ENCODE measurements at regions not wholly inside any gene's neighbourhood (a gene's known extent, or its start where the extent isn't known, plus 50 kb on each side); places are given as distances from the start of the nearest gene placed in this dataset.
"Not testable (repeated sequence)": the region's sequence is repeated elsewhere in the genome, so short reads cannot be mapped to it uniquely, and the experiment has no call there.

DNA sequence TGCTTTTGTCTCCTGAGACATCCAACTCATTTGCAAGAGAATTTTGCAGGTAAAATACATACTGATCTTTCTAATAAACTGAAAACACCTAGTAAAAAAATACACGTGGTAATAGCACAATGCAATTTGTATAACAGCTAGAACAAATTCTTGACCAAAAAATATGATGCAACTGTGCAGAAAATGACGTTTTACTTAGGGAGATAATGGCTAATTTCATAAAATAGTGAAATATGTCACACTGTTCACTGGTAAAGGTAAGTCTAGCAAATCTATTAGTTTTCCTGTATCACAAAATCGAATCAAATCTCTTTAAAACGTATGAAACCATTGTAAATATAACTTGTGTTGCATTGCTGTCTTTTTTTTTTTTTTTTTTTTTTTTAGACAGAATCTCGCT lies 130.0 kb downstream of the VPREB1 start:
- intact Hi-C loops (cut with DNase I), result no loop called here
- Histone ChIP-seq H3K9me3 (no peaks in the 10 kb centered on the region), H3K27me3 (no peaks in the 10 kb centered on the region), H3K4me1 (no peaks in the 10 kb centered on the region), H3K4me3 (no peak overlapping the region), H3K27ac (no peak overlapping the region), H3K36me3 (no peaks in the 10 kb centered on the region)
- DNase-seq (ENCODE audit: low spot score in 2 of 2), result no peak
- TF ChIP-seq, protein P1, sequence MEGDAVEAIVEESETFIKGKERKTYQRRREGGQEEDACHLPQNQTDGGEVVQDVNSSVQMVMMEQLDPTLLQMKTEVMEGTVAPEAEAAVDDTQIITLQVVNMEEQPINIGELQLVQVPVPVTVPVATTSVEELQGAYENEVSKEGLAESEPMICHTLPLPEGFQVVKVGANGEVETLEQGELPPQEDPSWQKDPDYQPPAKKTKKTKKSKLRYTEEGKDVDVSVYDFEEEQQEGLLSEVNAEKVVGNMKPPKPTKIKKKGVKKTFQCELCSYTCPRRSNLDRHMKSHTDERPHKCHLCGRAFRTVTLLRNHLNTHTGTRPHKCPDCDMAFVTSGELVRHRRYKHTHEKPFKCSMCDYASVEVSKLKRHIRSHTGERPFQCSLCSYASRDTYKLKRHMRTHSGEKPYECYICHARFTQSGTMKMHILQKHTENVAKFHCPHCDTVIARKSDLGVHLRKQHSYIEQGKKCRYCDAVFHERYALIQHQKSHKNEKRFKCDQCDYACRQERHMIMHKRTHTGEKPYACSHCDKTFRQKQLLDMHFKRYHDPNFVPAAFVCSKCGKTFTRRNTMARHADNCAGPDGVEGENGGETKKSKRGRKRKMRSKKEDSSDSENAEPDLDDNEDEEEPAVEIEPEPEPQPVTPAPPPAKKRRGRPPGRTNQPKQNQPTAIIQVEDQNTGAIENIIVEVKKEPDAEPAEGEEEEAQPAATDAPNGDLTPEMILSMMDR (IDR thresholded peaks at IDR 0.05), result no peak

DNA sequence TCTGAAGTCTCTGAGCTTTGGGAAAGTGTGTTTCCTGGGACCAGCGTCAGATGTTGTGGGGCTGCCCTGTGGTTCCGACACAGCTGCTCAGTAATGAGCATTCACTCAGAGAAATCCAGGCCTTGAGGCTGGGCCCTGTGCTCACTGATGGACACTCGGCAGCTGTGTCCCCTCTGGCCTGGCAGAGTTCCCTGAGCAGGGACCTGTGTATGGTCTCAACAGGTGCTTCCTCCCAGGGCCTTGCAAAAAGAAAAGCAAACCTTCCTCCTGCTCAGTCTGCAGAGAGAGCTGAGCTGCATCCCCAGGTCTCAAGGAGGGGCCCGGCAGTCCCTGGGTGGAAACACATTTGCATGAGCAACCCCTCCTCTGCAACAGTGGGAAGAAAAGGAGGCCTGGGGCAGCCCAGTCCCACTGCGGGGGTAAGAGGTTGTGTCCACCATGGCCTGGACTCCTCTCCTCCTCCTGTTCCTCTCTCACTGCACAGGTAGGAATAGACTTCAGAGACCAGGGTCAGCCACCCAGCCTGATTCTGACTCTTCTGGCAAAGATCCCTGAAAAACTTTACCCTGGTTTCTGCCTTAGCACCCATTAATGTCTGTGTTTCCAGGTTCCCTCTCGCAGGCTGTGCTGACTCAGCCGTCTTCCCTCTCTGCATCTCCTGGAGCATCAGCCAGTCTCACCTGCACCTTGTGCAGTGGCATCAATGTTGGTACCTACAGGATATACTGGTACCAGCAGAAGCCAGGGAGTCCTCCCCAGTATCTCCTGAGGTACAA lies 131.2 kb downstream of the VPREB1 start:
- DNase-seq (ENCODE audit: low spot score in 2 of 2), result no peak

GRCh38 chr22:22376352-22376706 lies 131.7 kb downstream of the VPREB1 start:
- Histone ChIP-seq H3K27me3 (no peaks in the 10 kb centered on the region), H3K4me1 (no peaks in the 10 kb centered on the region), H3K4me3 (no peak overlapping the region), H3K36me3 (no peaks in the 10 kb centered on the region), H3K27ac (no peak overlapping the region), H3K9me3 (no peaks in the 10 kb centered on the region)
- DNase-seq (ENCODE audit: low spot score in 2 of 2), result no peak
- TF ChIP-seq, protein P1 (IDR thresholded peaks at IDR 0.05), result no peak
- intact Hi-C loops (cut with DNase I), result no loop called here

More for the DNA sequence above, 131.2 kb downstream of the VPREB1 start:
- Histone ChIP-seq H3K36me3 (no peaks in the 10 kb centered on the region), H3K27ac (no peak overlapping the region), H3K9me3 (no peaks in the 10 kb centered on the region), H3K27me3 (no peaks in the 10 kb centered on the region), H3K4me3 (no peak overlapping the region), H3K4me1 (no peaks in the 10 kb centered on the region)
- TF ChIP-seq, protein P1 (IDR thresholded peaks at IDR 0.05), result no peak
- intact Hi-C loops (cut with DNase I), result no loop called here

- H3K27me3 ChIP-seq; H3K4me1 ChIP-seq; H3K36me3 ChIP-seq; H3K4me3 ChIP-seq; intact Hi-C loops (cut with DNase I); DNase-seq (ENCODE audit: low spot score in 2 of 2); H3K27ac ChIP-seq; H3K9me3 ChIP-seq: not testable (repeated sequence)
These were observed 131.7 kb downstream of the ZNF280B start for GRCh38 chr22:22376884-22377283.

DNA sequence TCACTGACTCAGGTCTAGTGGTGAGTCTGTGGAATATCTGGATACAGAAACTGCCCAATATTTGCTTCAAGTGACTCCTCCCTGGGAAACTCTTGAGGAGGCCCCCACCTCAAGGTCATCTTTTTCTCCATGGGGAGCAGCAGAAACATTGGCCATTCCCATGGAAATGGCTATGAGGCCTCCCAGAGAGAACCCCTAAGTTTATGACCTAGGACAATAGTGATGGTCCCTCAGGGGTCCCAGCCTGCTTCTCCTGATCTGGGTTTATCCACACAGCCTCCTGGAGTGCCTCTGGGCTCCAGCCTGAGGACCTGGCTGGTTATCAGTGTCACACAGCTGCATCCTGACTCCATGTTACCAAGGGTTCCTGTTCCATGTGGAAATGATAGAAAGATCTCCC lies 131.2 kb downstream of the ZNF280B start:
- Histone ChIP-seq H3K4me1 (no peaks in the 10 kb centered on the region), H3K9me3 (no peaks in the 10 kb centered on the region), H3K4me3 (no peak overlapping the region), H3K27ac (no peak overlapping the region), H3K36me3 (no peaks in the 10 kb centered on the region), H3K27me3 (no peaks in the 10 kb centered on the region)
- intact Hi-C loops (cut with DNase I), result no loop called here
- TF ChIP-seq, protein P1 (IDR thresholded peaks at IDR 0.05), result no peak
- DNase-seq (ENCODE audit: low spot score in 2 of 2), result no peak

- Histone ChIP-seq H3K4me3 (no peak overlapping the region), H3K27ac (no peak overlapping the region), H3K36me3 (no peaks in the 10 kb centered on the region), H3K27me3 (no peaks in the 10 kb centered on the region), H3K4me1 (no peaks in the 10 kb centered on the region), H3K9me3 (no peaks in the 10 kb centered on the region)
- TF ChIP-seq, protein P1 (IDR thresholded peaks at IDR 0.05), result no peak
- intact Hi-C loops (cut with DNase I), result no loop called here
- no peak for DNase-seq (ENCODE audit: low spot score in 2 of 2)
These were observed 129.8 kb downstream of the ZNF280B start for GRCh38 chr22:22378446-22379415.

Data from ascending aorta (tissue), 2 donors.